ENCODE measurements at regions not wholly inside any gene's neighbourhood (a gene's known extent, or its start where the extent isn't known, plus 50 kb on each side); places are given as distances from the start of the nearest gene placed in this dataset.

DNA sequence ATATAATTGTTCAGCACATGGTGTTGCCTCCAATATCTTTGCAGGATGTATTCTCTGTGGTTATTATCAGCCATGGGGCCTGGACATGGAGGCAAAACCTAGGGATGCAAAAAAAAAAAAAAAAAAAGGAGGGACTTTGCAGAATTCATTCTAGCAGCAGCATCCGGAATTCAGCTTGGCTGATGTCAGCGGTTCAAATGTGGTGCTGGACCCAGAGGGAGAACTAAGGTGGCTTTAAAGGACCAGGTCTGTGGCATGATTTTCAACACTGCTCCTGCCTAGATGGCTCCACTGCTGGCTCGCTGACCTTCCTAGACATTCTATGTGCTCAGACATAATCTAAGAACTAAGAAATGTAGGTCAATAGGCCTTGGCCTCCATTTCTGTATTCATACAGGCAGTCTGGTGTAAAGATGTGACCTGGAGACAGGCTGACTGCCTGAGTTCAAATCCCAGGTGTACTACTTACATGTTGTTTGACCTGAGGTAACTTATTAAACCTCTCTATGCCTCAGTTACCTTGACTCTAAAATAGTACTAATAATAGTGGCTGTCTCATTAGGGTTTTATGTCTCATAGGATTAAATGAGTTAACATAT, 108.6 kb downstream of the PPM1A start:
- H3K79me2 ChIP-seq (ENCODE audit: low read depth) = no peaks in the 10 kb centered on the region
- intact Hi-C loops (cut with micrococcal nuclease; ENCODE audit: unreplicated experiment) = loop anchor here (10.0 kb wide), 2 partner anchors 667 to 927 kb away; partner anchors contain the start of gene TMEM30B
- no peak for TF ChIP-seq CTCF (conservative IDR thresholded peaks at IDR 0.05)
- no peak for TF ChIP-seq EZH2 (IDR thresholded peaks at IDR 0.05; ENCODE audit: low read depth)
- no peaks in the 10 kb centered on the region for H3K27me3 ChIP-seq (ENCODE audit: insufficient read depth, low read depth)
- no peaks in the 10 kb centered on the region for H3K4me1 ChIP-seq (replicated peaks; ENCODE audit: insufficient read depth)
- no peaks in the 10 kb centered on the region for H3K9me2 ChIP-seq (ENCODE audit: insufficient read depth)
- no peak overlapping the region for H2AFZ ChIP-seq
- H3K4me2 ChIP-seq = no peak overlapping the region
- H3K4me3 ChIP-seq = no peak overlapping the region
- POLR2A ChIA-PET (ENCODE audit: unreplicated experiment) = no interaction called here
- no peaks in the 10 kb centered on the region for H4K20me1 ChIP-seq (ENCODE audit: insufficient read depth)
- no peak for DNase-seq
- H3K36me3 ChIP-seq (ENCODE audit: low read depth) = no peaks in the 10 kb centered on the region
- no peaks in the 10 kb centered on the region for H3F3A ChIP-seq (ENCODE audit: insufficient read depth, low read depth)
- H3K9me3 ChIP-seq (ENCODE audit: insufficient read depth, low read depth) = no peaks in the 10 kb centered on the region
- CTCF ChIA-PET = no interaction called here
- BruUV-seq (replicated peaks) = no TSS peak
- no peak overlapping the region for H3K27ac ChIP-seq

DNA sequence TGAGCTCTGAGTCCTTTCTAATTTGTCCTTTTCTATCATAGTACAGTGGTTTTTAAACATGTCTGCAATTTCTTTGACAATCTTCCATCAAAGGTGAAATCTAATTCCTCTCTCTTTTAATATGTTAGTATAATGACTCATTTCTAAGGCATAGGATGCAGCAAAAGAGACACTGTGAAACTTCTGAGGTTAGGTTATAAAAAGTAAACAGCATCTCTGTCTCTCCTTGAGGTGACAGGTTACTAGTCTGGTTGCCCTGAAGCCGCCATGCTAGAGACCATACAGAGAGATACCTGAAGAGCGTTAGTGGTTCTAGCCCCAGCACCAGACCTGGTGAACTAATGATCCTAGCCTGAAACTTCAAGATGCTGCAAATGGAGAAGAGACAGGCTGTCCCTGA, 114.3 kb downstream of the PPM1A start:
- no peak overlapping the region for H3K27ac ChIP-seq
- H3K9me2 ChIP-seq (ENCODE audit: insufficient read depth) = no peaks in the 10 kb centered on the region
- H3K36me3 ChIP-seq (ENCODE audit: low read depth) = no peaks in the 10 kb centered on the region
- H2AFZ ChIP-seq = peak overlapping the region; percentile 12; the same call in 1 of the 2 replicates
- H4K20me1 ChIP-seq (ENCODE audit: insufficient read depth) = no peaks in the 10 kb centered on the region; the same call in 1 of the 2 replicates
- H3K4me1 ChIP-seq (replicated peaks; ENCODE audit: insufficient read depth) = no peaks in the 10 kb centered on the region
- ChIA-PET POLR2A (ENCODE audit: unreplicated experiment) (no interaction called here), CTCF (no interaction called here)
- intact Hi-C loops (cut with micrococcal nuclease; ENCODE audit: unreplicated experiment) = no loop called here
- BruUV-seq (replicated peaks) = no TSS peak
- no peaks in the 10 kb centered on the region for H3K79me2 ChIP-seq (ENCODE audit: low read depth)
- no peak overlapping the region for H3K4me3 ChIP-seq
- TF ChIP-seq CTCF (conservative IDR thresholded peaks at IDR 0.05) (no peak), EZH2 (IDR thresholded peaks at IDR 0.05; ENCODE audit: low read depth) (no peak)
- DNase-seq = no peak
- no peaks in the 10 kb centered on the region for H3K27me3 ChIP-seq (ENCODE audit: insufficient read depth, low read depth)
- H3K9me3 ChIP-seq (ENCODE audit: insufficient read depth, low read depth) = no peaks in the 10 kb centered on the region; the same call in 1 of the 2 replicates
- H3F3A ChIP-seq (ENCODE audit: insufficient read depth, low read depth) = no peaks in the 10 kb centered on the region
- H3K4me2 ChIP-seq = no peak overlapping the region

GRCh38 chr14:60363687-60364086, 114.7 kb downstream of the PPM1A start:
- H3F3A ChIP-seq (ENCODE audit: insufficient read depth, low read depth) = no peaks in the 10 kb centered on the region
- no peak overlapping the region for H3K27ac ChIP-seq
- no peak overlapping the region for H3K4me2 ChIP-seq
- no peaks in the 10 kb centered on the region for H3K4me1 ChIP-seq (replicated peaks; ENCODE audit: insufficient read depth)
- H3K79me2 ChIP-seq (ENCODE audit: low read depth) = no peaks in the 10 kb centered on the region
- intact Hi-C loops (cut with micrococcal nuclease; ENCODE audit: unreplicated experiment) = no loop called here
- no peaks in the 10 kb centered on the region; the same call in 1 of the 2 replicates for H4K20me1 ChIP-seq (ENCODE audit: insufficient read depth)
- H3K9me2 ChIP-seq (ENCODE audit: insufficient read depth) = no peaks in the 10 kb centered on the region
- no peaks in the 10 kb centered on the region for H3K36me3 ChIP-seq (ENCODE audit: low read depth)
- ChIA-PET POLR2A (ENCODE audit: unreplicated experiment) (no interaction called here), CTCF (no interaction called here)
- no peaks in the 10 kb centered on the region for H3K27me3 ChIP-seq (ENCODE audit: insufficient read depth, low read depth)
- TF ChIP-seq EZH2 (IDR thresholded peaks at IDR 0.05; ENCODE audit: low read depth) (no peak), CTCF (conservative IDR thresholded peaks at IDR 0.05) (no peak)
- H3K4me3 ChIP-seq = no peak overlapping the region
- DNase-seq = no peak
- H2AFZ ChIP-seq = peak overlapping the region; percentile 12; the same call in 1 of the 2 replicates
- H3K9me3 ChIP-seq (ENCODE audit: insufficient read depth, low read depth) = no peaks in the 10 kb centered on the region; the same call in 1 of the 2 replicates
- no TSS peak for BruUV-seq (replicated peaks)

Data from PC-9 (cell line).